GM19372 (cell line): ENCODE measurements at regions not wholly inside any gene's neighbourhood (a gene's known extent, or its start where the extent isn't known, plus 50 kb on each side); places are given as distances from the start of the nearest gene placed in this dataset.

ENCODE experiments used
- ATAC-seq: cut with Tn5 transposase; IDR thresholded peaks from one replicate; pipeline ENCODE4 v1.9.1; 2021; ENCODE audit warnings: mild to moderate bottlenecking, low read depth, moderate library complexity; ENCODE audit not compliant: unreplicated experiment

- no peak for ATAC-seq
Measured at GRCh38 chr9:78490231-78490630, 193.3 kb downstream of the PSAT1 start.

GRCh38 chr9:78491402-78491801 lies 194.5 kb downstream of the PSAT1 start:
- no peak for ATAC-seq

- no peak for ATAC-seq
Measured at GRCh38 chr9:78493166-78493742, 196.3 kb downstream of the PSAT1 start.

GRCh38 chr9:78502566-78502965 lies 205.6 kb downstream of the PSAT1 start:
- ATAC-seq = no peak

- no peak for ATAC-seq
Measured at GRCh38 chr9:78505546-78505945, 208.6 kb downstream of the PSAT1 start.

- no peak for ATAC-seq
Measured at GRCh38 chr9:78507037-78507436, 210.1 kb downstream of the PSAT1 start.

GRCh38 chr9:78510035-78510434 lies 213.1 kb downstream of the PSAT1 start:
- no peak for ATAC-seq

- ATAC-seq = no peak
Measured at GRCh38 chr9:78515108-78515507, 218.2 kb downstream of the PSAT1 start.

GRCh38 chr9:78519786-78520185 lies 222.9 kb downstream of the PSAT1 start:
- no peak for ATAC-seq

- ATAC-seq = no peak
Measured at GRCh38 chr9:78521680-78522079, 224.8 kb downstream of the PSAT1 start.

- no peak for ATAC-seq
Measured at GRCh38 chr9:78525986-78526560, 229.1 kb downstream of the PSAT1 start.

- ATAC-seq = no peak
Measured at GRCh38 chr9:78533500-78533899, 236.6 kb downstream of the PSAT1 start.

- ATAC-seq = no peak
Measured at GRCh38 chr9:78539188-78539587, 242.3 kb downstream of the PSAT1 start.

- no peak for ATAC-seq
Measured at GRCh38 chr9:78539904-78540303, 243.0 kb downstream of the PSAT1 start.

- ATAC-seq = no peak
Measured at GRCh38 chr9:78541868-78542443, 245.0 kb downstream of the PSAT1 start.

- ATAC-seq = no peak
Measured at GRCh38 chr9:78542491-78543181, 245.7 kb downstream of the PSAT1 start.

GRCh38 chr9:78543353-78543752 lies 246.4 kb downstream of the PSAT1 start:
- ATAC-seq = no peak

GRCh38 chr9:78544230-78544629 lies 247.3 kb downstream of the PSAT1 start:
- ATAC-seq = no peak

- ATAC-seq = no peak
Measured at GRCh38 chr9:78547831-78548230, 250.9 kb downstream of the PSAT1 start.

GRCh38 chr9:78548670-78549069 lies 251.7 kb downstream of the PSAT1 start:
- ATAC-seq = no peak

GRCh38 chr9:78549711-78550110 lies 252.8 kb downstream of the PSAT1 start:
- no peak for ATAC-seq

- ATAC-seq = no peak
Measured at GRCh38 chr9:78552802-78553201, 255.9 kb downstream of the PSAT1 start.
